Common myeloid progenitor, CD34-positive (primary cell): ENCODE measurements at regions not wholly inside any gene's neighbourhood (a gene's known extent, or its start where the extent isn't known, plus 50 kb on each side); places are given as distances from the start of the nearest gene placed in this dataset.

Source experiments
- CTCF ChIA-PET: fragments of 350-600 bp; sonication (Branson Sonifier 250); formaldehyde crosslinking; loops from one replicate; lab custom pipeline; 2021; ENCODE audit warnings: antibody characterized with exemption; lab: Charles Lee
- POLR2A ChIA-PET: fragments of 350-600 bp; sonication (Branson Sonifier 250); formaldehyde crosslinking; loops from one replicate; lab custom pipeline; 2021; ENCODE audit warnings: antibody characterized with exemption; lab: Charles Lee
- DNase-seq, 3 donors: peaks; one replicate each; pipeline versions ENCODE4 v3.0.0 to v3.0.0-alpha.2; 2013
- H3K27ac ChIP-seq, 2 experiments: 1 replicate in 1 of 2; 2 replicates in 1 of 2; pipeline ENCODE4 v1.7.0; 2013; ENCODE audit warnings: inconsistent platforms in 2 of 2, low read length in 2 of 2, mild to moderate bottlenecking in 2 of 2, low read depth in 1 of 2, moderate library complexity in 1 of 2; ENCODE audit not compliant: severe bottlenecking in 2 of 2, insufficient read depth in 1 of 2, poor library complexity in 1 of 2
- H3K27me3 ChIP-seq, 5 experiments: replicated peaks in 2 of 5; 1 replicate in 3 of 5; 2 replicates in 2 of 5; pipeline versions ENCODE4 v1.6.1 to v1.7.0; 2013; ENCODE audit warnings: low read length in 4 of 5, mild to moderate bottlenecking in 2 of 5, moderate library complexity in 2 of 5, inconsistent platforms in 1 of 5; ENCODE audit not compliant: insufficient read depth in 5 of 5, control insufficient read depth in 4 of 5
- H3K36me3 ChIP-seq, 4 experiments: 1 replicate in 2 of 4; 2 replicates in 2 of 4; pipeline versions ENCODE4 v1.6.1 to v1.7.0; 2013; ENCODE audit warnings: low read length in 3 of 4, control low read depth in 1 of 4, mild to moderate bottlenecking in 1 of 4; ENCODE audit not compliant: control insufficient read depth in 4 of 4, insufficient read depth in 4 of 4
- H3K4me1 ChIP-seq, 4 experiments: 1 replicate in 3 of 4; 2 replicates in 1 of 4; pipeline versions ENCODE4 v1.6.1 to v1.7.1; 2013; ENCODE audit warnings: low read length in 3 of 4, mild to moderate bottlenecking in 3 of 4, control low read depth in 1 of 4, inconsistent platforms in 1 of 4, moderate library complexity in 1 of 4; ENCODE audit not compliant: control insufficient read depth in 4 of 4, insufficient read depth in 4 of 4; ENCODE audit errors: control extremely low read depth in 1 of 4
- H3K4me3 ChIP-seq, 7 experiments: 1 replicate in 4 of 7; 2 replicates in 3 of 7; pipeline versions ENCODE4 v1.5.1 to v1.7.0; 2013; ENCODE audit warnings: mild to moderate bottlenecking in 7 of 7, low read length in 6 of 7, moderate library complexity in 6 of 7, inconsistent platforms in 2 of 7, low read depth in 2 of 7, control low read depth in 1 of 7; ENCODE audit not compliant: insufficient read depth in 4 of 7, control insufficient read depth in 1 of 7; ENCODE audit errors: extremely low read depth in 1 of 7
- H3K9me3 ChIP-seq, 5 experiments: 1 replicate in 4 of 5; 2 replicates in 1 of 5; pipeline versions ENCODE4 v1.6.1 to v1.7.1; 2013; ENCODE audit warnings: low read length in 4 of 5, mild to moderate bottlenecking in 2 of 5, inconsistent platforms in 1 of 5, low read depth in 1 of 5, moderate library complexity in 1 of 5; ENCODE audit not compliant: control insufficient read depth in 4 of 5, insufficient read depth in 2 of 5; ENCODE audit errors: control extremely low read depth in 1 of 5
- WGBS: methylation state at CpG from one replicate; pipeline ENCODE4 v1.1.5; 2013; ENCODE audit not compliant: insufficient coverage; 5-methylcytosine and 5-hydroxymethylcytosine counted together

DNA sequence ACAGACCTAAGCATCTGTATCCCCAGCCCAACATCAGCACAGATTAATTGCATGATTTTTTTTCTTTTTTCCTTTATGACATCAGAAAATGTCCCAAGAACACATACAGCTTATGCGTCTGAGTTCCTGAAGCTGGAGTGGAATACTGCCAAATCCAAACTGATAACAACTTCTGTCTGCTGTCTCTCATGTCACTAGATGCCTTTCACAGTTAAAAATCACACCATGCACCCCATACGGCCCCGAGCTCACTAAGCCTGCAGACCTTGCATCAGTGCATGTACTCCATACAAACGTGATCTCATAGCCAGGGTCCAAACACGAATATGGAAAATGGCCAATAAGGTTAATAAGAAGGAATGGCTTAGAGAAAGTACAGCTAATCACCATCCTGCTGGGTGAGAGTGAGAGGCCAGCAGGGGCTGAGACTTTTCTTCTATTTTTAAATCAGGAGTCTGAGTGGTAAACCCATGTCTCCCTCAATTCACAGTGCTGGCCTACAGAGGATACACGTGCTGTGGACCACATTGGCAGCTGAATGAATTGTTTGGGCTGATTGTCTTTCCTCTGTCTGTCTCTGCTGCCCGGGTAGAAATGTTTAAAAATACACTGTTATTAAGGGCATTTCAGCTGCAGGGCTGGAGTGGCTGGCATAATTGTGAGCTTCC lies 350.6 kb upstream of the RAG2 start:
- no peak for DNase-seq
- Histone ChIP-seq H3K27me3 (no peaks in the 10 kb centered on the region), H3K27ac (no peak overlapping the region), H3K4me3 (no peak overlapping the region), H3K4me1 (no peaks in the 10 kb centered on the region), H3K9me3 (no peaks in the 10 kb centered on the region), H3K36me3 (no peaks in the 10 kb centered on the region)
- ChIA-PET POLR2A (no interaction called here), CTCF (no interaction called here)
- 51% methylated on average over 6 of the region's 7 CpGs for WGBS

DNA sequence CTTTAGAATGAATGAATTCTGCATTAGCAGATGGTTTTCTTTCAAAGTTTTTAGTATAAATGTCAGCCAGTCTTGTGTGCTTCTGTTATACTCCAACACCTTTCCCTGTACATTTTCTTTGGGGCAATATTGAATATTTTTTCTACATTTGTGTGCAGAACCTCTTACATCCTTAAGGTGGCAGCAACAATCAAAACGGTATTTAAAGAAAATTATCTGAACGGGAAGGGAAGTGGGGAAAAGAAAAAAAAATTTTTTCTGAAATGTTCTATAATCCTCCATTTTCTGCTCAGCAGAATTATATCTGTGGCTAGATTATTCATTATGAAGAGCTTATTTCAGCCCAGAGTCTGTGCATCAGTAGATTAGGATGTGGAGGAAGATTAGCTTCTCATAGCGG lies 347.3 kb upstream of the RAG2 start:
- POLR2A ChIA-PET: no interaction called here
- DNase-seq: peak; percentile 1 to 8 (median 5)
- CTCF ChIA-PET: interaction anchor here (0.9 kb wide), 1 partner anchor 16 kb away, joined by 3 read pairs; no protein-coding TSS in a partner anchor
- Histone ChIP-seq H3K4me3 (no peak overlapping the region), H3K27me3 (no peaks in the 10 kb centered on the region), H3K27ac (no peak overlapping the region), H3K9me3 (no peaks in the 10 kb centered on the region), H3K36me3 (no peaks in the 10 kb centered on the region), H3K4me1 (no peaks in the 10 kb centered on the region)
- 100% methylated on average over 1 of the region's 3 CpGs for WGBS

DNA sequence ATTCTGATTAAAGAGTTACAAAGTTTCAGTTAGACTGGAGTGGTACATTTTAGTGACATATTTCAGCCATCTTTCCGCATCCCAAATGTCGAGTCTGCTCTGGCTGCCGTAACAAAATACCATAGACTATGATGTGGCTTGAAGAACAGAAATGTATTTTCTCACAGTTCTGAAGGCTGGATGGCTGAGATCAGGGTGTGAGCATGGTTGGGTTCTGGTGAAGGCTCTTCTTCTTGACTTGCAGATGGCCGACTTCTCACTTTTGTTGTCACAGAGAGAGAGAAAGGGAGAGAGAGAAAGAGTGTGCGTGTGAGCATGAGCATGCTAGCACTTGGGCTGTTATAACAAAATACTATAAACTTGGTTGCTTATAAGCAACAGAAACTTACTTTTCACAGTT lies 335.4 kb upstream of the RAG2 start:
- H3K9me3 ChIP-seq: no peaks in the 10 kb centered on the region
- POLR2A ChIA-PET: no interaction called here
- peaks cover 0 to 4% (median 0%) of the 10 kb centered on the region in 5 experiments for H3K27me3 ChIP-seq
- DNase-seq: no peak
- no peak overlapping the region for H3K27ac ChIP-seq
- H3K36me3 ChIP-seq: no peaks in the 10 kb centered on the region
- H3K4me3 ChIP-seq: no peak overlapping the region
- WGBS: 100% methylated on average over 4 of the region's 5 CpGs
- CTCF ChIA-PET: no interaction called here
- no peaks in the 10 kb centered on the region for H3K4me1 ChIP-seq

DNA sequence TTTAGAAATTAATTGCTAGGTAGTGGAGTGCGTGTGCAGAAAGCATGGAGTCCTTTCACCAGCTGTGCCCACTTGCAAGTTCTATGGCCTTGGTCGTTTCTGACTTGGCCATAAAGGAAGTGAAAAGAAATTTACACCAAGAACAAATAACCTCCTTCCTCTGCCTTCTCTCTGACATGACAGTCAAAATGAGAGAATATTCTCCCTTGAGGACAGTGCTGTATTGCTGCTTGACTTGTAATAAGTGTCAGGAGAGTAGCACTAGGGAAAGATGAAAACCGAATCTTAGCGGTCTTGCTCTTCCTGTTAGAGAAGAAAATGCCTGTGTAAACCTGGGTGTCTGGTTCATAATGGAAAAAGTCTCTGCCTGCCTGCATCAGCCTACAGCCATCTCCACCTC lies 333.1 kb upstream of the RAG2 start:
- H3K27me3 ChIP-seq: no peaks in the 10 kb centered on the region
- 100% methylated on average over 2 of the region's 4 CpGs for WGBS
- H3K4me3 ChIP-seq: no peak overlapping the region
- CTCF ChIA-PET: no interaction called here
- H3K36me3 ChIP-seq: no peaks in the 10 kb centered on the region
- H3K9me3 ChIP-seq: no peaks in the 10 kb centered on the region
- no peaks in the 10 kb centered on the region for H3K4me1 ChIP-seq
- no peak for DNase-seq
- POLR2A ChIA-PET: no interaction called here
- no peak overlapping the region for H3K27ac ChIP-seq

DNA sequence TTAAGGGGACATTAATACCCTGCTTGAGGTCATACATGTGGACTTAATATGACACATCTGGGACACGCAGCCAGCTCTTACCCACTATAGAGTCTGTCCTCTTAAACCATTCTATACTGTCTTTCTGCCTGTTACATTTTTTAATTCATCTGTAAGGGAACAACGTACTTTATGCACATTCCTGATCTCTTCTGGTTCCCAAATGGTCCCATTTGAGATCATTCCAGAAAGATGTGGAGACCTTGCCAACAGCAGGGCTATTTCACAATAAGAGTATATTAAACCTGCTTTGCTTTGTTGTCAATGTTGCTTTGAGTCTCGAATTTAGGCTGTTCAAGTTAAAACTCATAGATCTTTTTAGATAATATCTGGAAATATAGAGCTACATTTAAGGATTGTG lies 332.2 kb upstream of the RAG2 start:
- CTCF ChIA-PET: interaction anchor here (1.2 kb wide), 1 partner anchor 15 kb away, joined by 3 read pairs; no protein-coding TSS in a partner anchor
- Histone ChIP-seq H3K9me3 (no peaks in the 10 kb centered on the region), H3K4me1 (no peaks in the 10 kb centered on the region), H3K27ac (no peak overlapping the region), H3K36me3 (no peaks in the 10 kb centered on the region), H3K4me3 (no peak overlapping the region), H3K27me3 (no peaks in the 10 kb centered on the region)
- POLR2A ChIA-PET: no interaction called here
- WGBS: 100% methylated on average over 2 of the region's 3 CpGs
- no peak for DNase-seq

DNA sequence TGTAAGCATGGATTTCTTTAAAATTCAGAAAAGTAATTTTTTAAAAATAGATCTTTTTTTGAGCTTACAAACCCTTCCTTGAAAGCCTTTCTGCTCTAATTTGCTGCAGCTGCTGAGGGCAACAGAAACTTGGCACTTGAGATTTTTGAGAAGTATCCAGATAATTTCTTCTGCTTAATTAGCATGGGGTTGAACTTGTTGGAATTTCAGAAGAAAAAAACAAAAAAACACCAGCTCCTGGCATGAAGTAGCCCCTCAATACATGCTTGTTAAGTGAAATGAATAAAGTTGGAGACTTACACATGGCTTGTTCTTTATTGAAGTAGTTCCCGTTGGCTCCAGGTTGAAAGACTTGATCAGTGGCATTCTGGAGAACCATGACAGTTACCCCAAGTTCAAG lies 331.4 kb upstream of the RAG2 start:
- no peaks in the 10 kb centered on the region for H3K4me1 ChIP-seq
- ChIA-PET POLR2A (no interaction called here), CTCF (interaction anchor here (1.2 kb wide), 1 partner anchor 16 kb away, joined by 3 read pairs; no protein-coding TSS in a partner anchor)
- no peak for DNase-seq
- H3K4me3 ChIP-seq: no peak overlapping the region
- H3K9me3 ChIP-seq: no peaks in the 10 kb centered on the region
- no peaks in the 10 kb centered on the region for H3K27me3 ChIP-seq
- 86% methylated on average over 1 of the region's 1 CpG for WGBS
- H3K36me3 ChIP-seq: no peaks in the 10 kb centered on the region
- H3K27ac ChIP-seq: no peak overlapping the region

DNA sequence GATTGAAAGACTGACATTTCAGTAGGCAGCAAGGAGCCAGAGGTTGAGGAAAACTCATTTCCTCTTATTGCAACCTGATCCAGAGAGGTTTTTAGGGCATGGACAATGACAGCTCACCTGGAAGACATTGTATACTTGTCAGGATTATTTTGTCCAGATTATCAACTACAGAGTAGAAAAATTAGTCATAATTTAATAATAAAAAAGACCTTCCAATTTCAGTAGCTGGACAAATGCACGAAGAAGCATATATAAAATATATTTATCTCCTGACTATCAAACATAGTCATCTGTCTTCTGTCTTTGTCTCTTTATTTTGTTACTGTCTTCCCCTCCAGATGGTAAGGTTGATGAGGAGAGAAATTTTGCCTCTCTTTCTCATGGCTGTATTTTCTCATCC lies 330.6 kb upstream of the RAG2 start:
- no peaks in the 10 kb centered on the region for H3K4me1 ChIP-seq
- POLR2A ChIA-PET: no interaction called here
- CTCF ChIA-PET: no interaction called here
- H3K27me3 ChIP-seq: no peaks in the 10 kb centered on the region
- no peak overlapping the region for H3K27ac ChIP-seq
- WGBS: no CpG with 5 or more reads among the region's 1 CpG
- H3K36me3 ChIP-seq: no peaks in the 10 kb centered on the region
- no peak for DNase-seq
- no peak overlapping the region for H3K4me3 ChIP-seq
- no peaks in the 10 kb centered on the region for H3K9me3 ChIP-seq
